ENCODE measurements at regions not wholly inside any gene's neighbourhood (a gene's known extent, or its start where the extent isn't known, plus 50 kb on each side); places are given as distances from the start of the nearest gene placed in this dataset.

DNA sequence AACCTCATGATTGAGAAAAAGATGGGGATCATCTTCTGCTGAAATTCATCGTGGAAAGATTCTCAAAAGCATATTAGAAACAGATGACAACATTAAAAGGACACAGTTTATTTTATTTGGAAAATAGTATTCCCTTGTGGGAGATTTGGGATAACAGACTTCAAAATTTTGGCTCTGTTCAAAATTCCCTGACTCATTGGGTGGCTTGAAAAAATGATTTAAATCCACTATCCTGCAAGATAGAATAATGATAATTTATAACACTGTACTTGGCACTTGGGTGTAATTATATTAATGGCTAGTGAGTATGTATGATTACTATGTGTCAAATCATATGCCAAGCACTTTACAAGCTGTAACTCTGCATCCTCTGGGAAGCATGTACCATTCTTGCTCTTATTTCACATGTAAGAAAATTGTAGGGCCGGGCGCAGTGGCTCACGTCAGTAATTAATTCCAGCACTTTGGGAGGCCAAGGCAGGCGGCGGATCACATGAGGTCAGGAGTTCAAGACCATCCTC, 128.8 kb downstream of the LMNTD1 start:
- H3K4me3 Mint-ChIP-seq = no peak overlapping the region
- intact Hi-C loops (cut with micrococcal nuclease) = no loop called here
- no peaks in the 10 kb centered on the region for H3K9me3 Mint-ChIP-seq
- no peak overlapping the region for H3K27ac Mint-ChIP-seq
- no peaks in the 10 kb centered on the region for H3K4me1 Mint-ChIP-seq (ENCODE audit: low read depth)
- H3K36me3 Mint-ChIP-seq (ENCODE audit: low read depth) = no peaks in the 10 kb centered on the region
- no peaks in the 10 kb centered on the region for H3K27me3 Mint-ChIP-seq

DNA sequence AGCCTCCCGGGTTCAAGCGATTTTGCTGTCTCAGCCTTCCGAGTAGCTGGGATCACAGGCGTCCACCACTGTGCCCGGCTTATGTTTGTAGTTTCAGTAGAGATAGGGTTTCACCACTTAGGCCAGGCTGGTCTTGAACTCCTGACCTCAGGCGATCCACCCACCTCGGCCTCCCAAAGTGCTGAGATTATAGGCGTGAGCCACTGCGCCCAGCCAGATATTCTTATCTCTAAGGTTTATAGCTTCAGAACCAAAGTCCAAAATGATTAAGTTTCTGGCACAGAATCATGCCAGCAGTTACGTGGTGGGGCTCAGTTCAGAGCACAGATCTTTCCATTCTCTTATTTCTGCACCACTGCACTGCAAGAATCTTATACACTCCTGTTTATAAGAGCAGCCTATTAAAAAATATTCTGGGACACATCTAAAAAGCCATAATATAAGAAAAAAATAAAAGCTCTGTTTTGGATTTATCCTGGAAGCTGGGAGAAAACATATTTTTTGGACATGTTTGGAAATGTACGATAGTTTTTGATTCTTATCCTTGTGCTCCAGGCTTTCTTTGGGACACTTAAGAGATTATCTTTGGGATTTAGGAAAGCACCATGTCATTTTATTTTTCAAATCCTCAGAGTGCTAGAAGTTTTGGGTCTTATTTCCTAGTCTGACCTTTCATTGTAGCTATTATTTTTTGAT, 129.6 kb downstream of the LMNTD1 start:
- Mint-ChIP-seq H3K4me1 (ENCODE audit: low read depth) (no peaks in the 10 kb centered on the region), H3K27ac (no peak overlapping the region), H3K9me3 (no peaks in the 10 kb centered on the region), H3K4me3 (no peak overlapping the region), H3K36me3 (ENCODE audit: low read depth) (no peaks in the 10 kb centered on the region), H3K27me3 (no peaks in the 10 kb centered on the region)
- intact Hi-C loops (cut with micrococcal nuclease) = no loop called here

GRCh38 chr12:25422241-25422640, 130.8 kb downstream of the LMNTD1 start:
- H3K27ac Mint-ChIP-seq = no peak overlapping the region
- no peaks in the 10 kb centered on the region for H3K27me3 Mint-ChIP-seq
- H3K9me3 Mint-ChIP-seq = no peaks in the 10 kb centered on the region
- H3K4me3 Mint-ChIP-seq = no peak overlapping the region
- H3K4me1 Mint-ChIP-seq (ENCODE audit: low read depth) = no peaks in the 10 kb centered on the region
- intact Hi-C loops (cut with micrococcal nuclease) = no loop called here
- no peaks in the 10 kb centered on the region for H3K36me3 Mint-ChIP-seq (ENCODE audit: low read depth)

DNA sequence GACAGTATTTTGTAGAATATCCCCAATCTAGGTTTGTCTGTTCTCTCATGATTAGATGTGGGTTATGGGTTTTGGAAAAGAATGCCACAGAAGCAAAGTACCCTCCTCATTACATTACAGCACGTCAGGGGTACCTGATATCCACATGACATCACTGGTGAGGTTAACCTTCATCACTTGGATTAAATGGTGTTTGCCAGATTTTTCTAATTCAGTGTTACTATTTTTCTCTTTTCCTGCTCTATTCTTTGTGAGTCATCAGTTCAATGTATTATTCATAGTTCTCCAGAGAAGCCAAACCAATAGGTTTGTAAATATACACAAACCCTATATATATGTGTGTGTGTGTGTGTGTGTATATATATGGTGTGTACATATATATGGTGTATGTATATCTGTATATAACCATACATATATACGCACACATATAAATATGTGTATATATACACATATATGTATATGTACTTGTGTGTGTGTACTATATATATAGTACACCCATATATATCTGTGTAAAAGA, 131.4 kb downstream of the LMNTD1 start:
- Mint-ChIP-seq H3K27me3 (no peaks in the 10 kb centered on the region), H3K27ac (no peak overlapping the region), H3K4me3 (no peak overlapping the region), H3K36me3 (ENCODE audit: low read depth) (no peaks in the 10 kb centered on the region), H3K4me1 (ENCODE audit: low read depth) (no peaks in the 10 kb centered on the region), H3K9me3 (no peaks in the 10 kb centered on the region)
- intact Hi-C loops (cut with micrococcal nuclease) = no loop called here

GRCh38 chr12:25420116-25420515, 133.0 kb downstream of the LMNTD1 start:
- intact Hi-C loops (cut with micrococcal nuclease) = no loop called here
- H3K9me3 Mint-ChIP-seq = no peaks in the 10 kb centered on the region
- H3K4me3 Mint-ChIP-seq = no peak overlapping the region
- no peaks in the 10 kb centered on the region for H3K36me3 Mint-ChIP-seq (ENCODE audit: low read depth)
- H3K4me1 Mint-ChIP-seq (ENCODE audit: low read depth) = no peaks in the 10 kb centered on the region
- no peaks in the 10 kb centered on the region for H3K27me3 Mint-ChIP-seq
- no peak overlapping the region for H3K27ac Mint-ChIP-seq

- Mint-ChIP-seq H3K27me3 (no peaks in the 10 kb centered on the region), H3K27ac (no peak overlapping the region), H3K4me3 (no peak overlapping the region), H3K36me3 (ENCODE audit: low read depth) (no peaks in the 10 kb centered on the region), H3K9me3 (no peaks in the 10 kb centered on the region), H3K4me1 (ENCODE audit: low read depth) (no peaks in the 10 kb centered on the region)
- intact Hi-C loops (cut with micrococcal nuclease) = no loop called here
Measured at GRCh38 chr12:25419595-25419994, 133.5 kb downstream of the LMNTD1 start.

- Mint-ChIP-seq H3K36me3 (ENCODE audit: low read depth) (no peaks in the 10 kb centered on the region), H3K4me1 (ENCODE audit: low read depth) (no peaks in the 10 kb centered on the region), H3K9me3 (no peaks in the 10 kb centered on the region), H3K27ac (no peak overlapping the region), H3K4me3 (no peak overlapping the region), H3K27me3 (no peaks in the 10 kb centered on the region)
- intact Hi-C loops (cut with micrococcal nuclease) = no loop called here
Measured at GRCh38 chr12:25417071-25417470, 136.0 kb downstream of the LMNTD1 start.

DNA sequence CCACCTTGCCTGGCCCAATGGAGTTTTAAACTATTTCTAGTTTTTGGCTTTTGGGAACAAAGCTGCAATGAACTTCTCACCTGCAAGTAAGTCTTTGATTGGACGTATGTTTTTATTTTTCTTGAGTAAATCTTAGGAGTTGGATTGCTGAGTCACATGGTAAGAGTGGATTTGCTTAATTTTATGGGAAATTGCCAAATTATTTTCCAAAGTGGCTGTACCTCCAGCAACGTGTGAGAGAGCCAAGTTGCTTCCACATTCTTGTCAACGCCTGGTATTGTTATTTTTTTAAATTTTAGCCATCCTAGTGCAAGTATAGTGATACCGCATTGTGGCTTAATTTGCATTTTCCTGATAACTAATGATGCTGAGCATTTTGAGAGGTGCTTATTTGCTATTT, 136.6 kb downstream of the LMNTD1 start:
- intact Hi-C loops (cut with micrococcal nuclease) = no loop called here

GRCh38 chr12:25415004-25415403, 138.1 kb downstream of the LMNTD1 start:
- Mint-ChIP-seq H3K27ac (no peak overlapping the region), H3K4me3 (no peak overlapping the region), H3K27me3 (no peaks in the 10 kb centered on the region), H3K36me3 (ENCODE audit: low read depth) (no peaks in the 10 kb centered on the region), H3K4me1 (ENCODE audit: low read depth) (no peaks in the 10 kb centered on the region), H3K9me3 (no peaks in the 10 kb centered on the region)
- intact Hi-C loops (cut with micrococcal nuclease) = no loop called here

More for the DNA sequence above, 136.6 kb downstream of the LMNTD1 start:
- H3K27ac Mint-ChIP-seq = no peak overlapping the region
- no peaks in the 10 kb centered on the region for H3K36me3 Mint-ChIP-seq (ENCODE audit: low read depth)
- H3K27me3 Mint-ChIP-seq = no peaks in the 10 kb centered on the region
- H3K4me3 Mint-ChIP-seq = no peak overlapping the region
- H3K4me1 Mint-ChIP-seq (ENCODE audit: low read depth) = no peaks in the 10 kb centered on the region
- no peaks in the 10 kb centered on the region for H3K9me3 Mint-ChIP-seq

DNA sequence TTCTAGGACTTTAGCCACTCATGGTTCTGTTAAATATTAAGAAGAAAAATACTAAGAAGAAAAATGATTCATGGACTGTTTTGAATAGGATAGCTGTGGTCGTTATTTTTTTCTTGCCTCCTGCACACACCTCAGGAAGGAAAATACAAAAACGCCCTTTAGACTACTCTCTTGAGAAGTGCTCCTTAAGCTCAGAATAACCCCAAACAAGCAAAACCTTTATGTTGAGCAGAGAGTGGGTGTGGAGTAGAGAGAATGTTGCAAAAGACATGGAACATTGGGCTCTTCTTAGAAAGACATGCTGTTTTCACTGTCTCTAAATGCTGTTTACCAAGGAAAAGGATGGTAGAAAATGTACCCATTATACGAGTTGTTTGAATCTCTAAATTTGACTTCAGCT, 140.3 kb downstream of the LMNTD1 start:
- intact Hi-C loops (cut with micrococcal nuclease) = no loop called here
- Mint-ChIP-seq H3K9me3 (no peaks in the 10 kb centered on the region), H3K4me3 (no peak overlapping the region), H3K27me3 (no peaks in the 10 kb centered on the region), H3K27ac (no peak overlapping the region), H3K36me3 (ENCODE audit: low read depth) (no peaks in the 10 kb centered on the region), H3K4me1 (ENCODE audit: low read depth) (no peaks in the 10 kb centered on the region)

DNA sequence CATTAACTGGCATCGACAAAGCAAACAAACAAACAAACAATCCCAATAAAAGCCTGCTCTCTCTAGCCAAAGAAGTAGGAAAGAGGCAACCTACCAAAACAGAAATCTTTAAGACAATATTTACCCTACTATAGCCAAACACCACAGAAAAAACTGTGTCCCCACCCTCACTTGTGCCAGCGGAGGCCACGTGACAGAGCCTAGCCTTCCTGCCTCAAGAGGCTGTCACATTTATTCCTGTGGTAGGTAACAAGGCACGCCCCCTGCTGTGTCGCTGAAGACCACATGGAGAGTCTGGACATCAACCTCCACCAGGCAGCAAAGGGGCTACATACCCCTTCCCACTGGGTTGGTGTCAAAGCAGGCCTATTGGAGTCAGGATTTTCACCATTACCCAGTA, 148.1 kb downstream of the LMNTD1 start:
- peaks cover 26% of the 10 kb centered on the region for H3K9me3 Mint-ChIP-seq
- no peaks in the 10 kb centered on the region for H3K36me3 Mint-ChIP-seq (ENCODE audit: low read depth)
- H3K27ac Mint-ChIP-seq = no peak overlapping the region
- intact Hi-C loops (cut with micrococcal nuclease) = no loop called here
- H3K4me3 Mint-ChIP-seq = no peak overlapping the region
- no peaks in the 10 kb centered on the region for H3K4me1 Mint-ChIP-seq (ENCODE audit: low read depth)
- H3K27me3 Mint-ChIP-seq = no peaks in the 10 kb centered on the region

DNA sequence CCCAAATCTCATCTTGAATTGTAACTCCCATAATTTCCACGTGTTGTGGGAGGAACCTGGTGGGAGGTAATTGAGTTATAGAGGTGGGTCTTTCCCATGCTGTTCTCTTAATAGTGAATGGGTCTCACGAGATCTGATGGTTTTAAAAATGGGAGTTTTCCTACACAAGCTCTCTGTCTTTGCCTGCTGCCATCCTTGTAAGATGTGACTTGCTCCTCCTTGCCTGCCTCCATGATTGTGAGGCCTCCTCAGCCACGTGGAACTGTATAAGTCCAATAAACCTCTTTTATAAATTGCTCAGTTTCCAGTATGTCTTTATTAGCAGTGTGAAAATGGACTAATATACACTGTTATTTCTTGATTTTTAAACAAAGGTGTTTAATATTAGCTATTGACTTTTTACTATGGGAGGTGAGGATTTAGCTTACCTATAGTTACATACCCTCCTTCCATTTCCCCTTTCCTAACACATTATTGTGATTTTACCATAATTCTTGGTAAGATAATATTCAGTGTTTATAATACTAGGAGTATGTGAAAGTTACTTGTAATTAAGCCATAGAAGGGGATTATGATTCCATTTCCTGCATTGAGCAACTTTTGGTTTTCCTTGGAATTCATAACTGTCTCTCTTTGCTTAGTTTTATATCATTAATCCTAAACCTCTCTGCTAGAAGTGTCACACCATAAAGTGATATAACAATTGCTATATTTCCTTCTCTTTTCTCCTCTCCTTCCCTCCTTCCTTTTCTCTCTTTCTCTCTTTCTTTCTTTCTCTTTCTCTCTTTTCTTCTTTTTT, 151.0 kb upstream of the KRAS start:
- H3K4me1 Mint-ChIP-seq (ENCODE audit: low read depth) = no peaks in the 10 kb centered on the region
- intact Hi-C loops (cut with micrococcal nuclease) = no loop called here

DNA sequence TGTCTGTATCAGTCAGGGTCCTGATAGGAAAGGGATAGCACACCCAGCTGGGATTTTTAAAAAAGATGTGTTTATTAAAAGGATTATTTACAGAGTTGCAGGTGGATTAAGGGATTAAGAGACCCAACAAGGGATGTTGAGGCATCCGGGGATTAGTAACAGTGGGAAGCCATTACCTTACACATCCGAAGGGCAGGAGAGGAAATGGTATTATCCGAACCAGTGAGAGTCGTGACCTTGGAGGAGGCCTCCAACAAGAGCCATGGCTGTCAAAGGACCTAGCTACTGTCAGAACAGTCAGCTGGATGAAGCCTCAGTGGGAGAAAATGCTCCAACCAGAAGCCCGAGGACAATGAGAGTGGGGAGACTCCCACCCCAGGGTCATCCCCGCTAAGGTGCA, 146.3 kb upstream of the KRAS start:
- H3K4me3 Mint-ChIP-seq = no peak overlapping the region
- peaks cover 27% of the 10 kb centered on the region for H3K9me3 Mint-ChIP-seq
- no peaks in the 10 kb centered on the region for H3K36me3 Mint-ChIP-seq (ENCODE audit: low read depth)
- H3K27ac Mint-ChIP-seq = no peak overlapping the region
- H3K27me3 Mint-ChIP-seq = no peaks in the 10 kb centered on the region
- intact Hi-C loops (cut with micrococcal nuclease) = no loop called here
- H3K4me1 Mint-ChIP-seq (ENCODE audit: low read depth) = no peaks in the 10 kb centered on the region

More for the DNA sequence above, 151.0 kb upstream of the KRAS start:
- Mint-ChIP-seq H3K27ac (no peak overlapping the region), H3K4me3 (no peak overlapping the region), H3K9me3 (peaks cover 33% of the 10 kb centered on the region), H3K27me3 (no peaks in the 10 kb centered on the region), H3K36me3 (ENCODE audit: low read depth) (no peaks in the 10 kb centered on the region)

DNA sequence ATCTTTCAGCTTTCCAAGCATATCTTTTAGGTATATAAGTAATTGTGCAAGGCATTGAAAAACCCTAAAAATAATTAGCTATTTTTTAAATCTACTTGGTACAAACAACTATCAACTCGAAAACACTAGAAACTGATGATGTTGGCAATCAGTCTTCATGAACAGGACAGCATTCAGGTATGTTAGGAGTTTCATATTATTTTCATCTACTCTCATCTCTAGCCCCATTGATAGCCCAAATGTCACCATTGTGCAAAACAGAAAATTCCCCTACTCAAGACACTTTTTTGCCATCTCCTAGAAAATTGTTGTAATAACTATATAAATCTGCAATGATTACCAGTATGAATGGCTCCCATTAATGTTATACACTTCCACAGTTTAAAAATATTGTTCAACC, 144.5 kb upstream of the KRAS start:
- intact Hi-C loops (cut with micrococcal nuclease) = no loop called here
- no peaks in the 10 kb centered on the region for H3K4me1 Mint-ChIP-seq (ENCODE audit: low read depth)
- H3K9me3 Mint-ChIP-seq = peaks cover 10% of the 10 kb centered on the region
- H3K27ac Mint-ChIP-seq = no peak overlapping the region
- H3K4me3 Mint-ChIP-seq = no peak overlapping the region
- no peaks in the 10 kb centered on the region for H3K27me3 Mint-ChIP-seq
- H3K36me3 Mint-ChIP-seq (ENCODE audit: low read depth) = no peaks in the 10 kb centered on the region
